ENCODE measurements at regions not wholly inside any gene's neighbourhood (a gene's known extent, or its start where the extent isn't known, plus 50 kb on each side); places are given as distances from the start of the nearest gene placed in this dataset.
"Not testable (repeated sequence)": the region's sequence is repeated elsewhere in the genome, so short reads cannot be mapped to it uniquely, and the experiment has no call there.

- no peak for DNase-seq
Observed at GRCh38 chr16:73427164-73427563, 379.2 kb upstream of the ZFHX3 start.

GRCh38 chr16:73426433-73427160, 378.7 kb upstream of the ZFHX3 start:
- DNase-seq: no peak

GRCh38 chr16:73420676-73421075, 372.7 kb upstream of the ZFHX3 start:
- DNase-seq: no peak

GRCh38 chr16:73420244-73420643, 372.3 kb upstream of the ZFHX3 start:
- DNase-seq: no peak

- DNase-seq: no peak
Observed at GRCh38 chr16:73418691-73419090, 370.8 kb upstream of the ZFHX3 start.

GRCh38 chr16:73418051-73418450, 370.1 kb upstream of the ZFHX3 start:
- no peak for DNase-seq

GRCh38 chr16:73415286-73415685, 367.4 kb upstream of the ZFHX3 start:
- DNase-seq: no peak

- no peak for DNase-seq
Observed at GRCh38 chr16:73414638-73415037, 366.7 kb upstream of the ZFHX3 start.

- no peak for DNase-seq
Observed at GRCh38 chr16:73413830-73414190, 365.9 kb upstream of the ZFHX3 start.

GRCh38 chr16:73413091-73413829, 365.3 kb upstream of the ZFHX3 start:
- no peak for DNase-seq

- no peak for DNase-seq
Observed at GRCh38 chr16:73412416-73412815, 364.5 kb upstream of the ZFHX3 start.

- DNase-seq: no peak
Observed at GRCh38 chr16:73408716-73409115, 360.8 kb upstream of the ZFHX3 start.

GRCh38 chr16:73408311-73408710, 360.4 kb upstream of the ZFHX3 start:
- no peak for DNase-seq

GRCh38 chr16:73405851-73406250, 357.9 kb upstream of the ZFHX3 start:
- DNase-seq: no peak

GRCh38 chr16:73404001-73404400, 356.1 kb upstream of the ZFHX3 start:
- DNase-seq: no peak

GRCh38 chr16:73403291-73403690, 355.4 kb upstream of the ZFHX3 start:
- no peak for DNase-seq

- no peak for DNase-seq
Observed at GRCh38 chr16:73400951-73401350, 353.0 kb upstream of the ZFHX3 start.

- DNase-seq: no peak
Observed at GRCh38 chr16:73399997-73400396, 352.1 kb upstream of the ZFHX3 start.

- DNase-seq: no peak
Observed at GRCh38 chr16:73399486-73399885, 351.6 kb upstream of the ZFHX3 start.

GRCh38 chr16:73398604-73399003, 350.7 kb upstream of the ZFHX3 start:
- not testable (repeated sequence) for DNase-seq

- DNase-seq: peak; percentile 31
Observed at GRCh38 chr16:73396556-73396955, 348.6 kb upstream of the ZFHX3 start.

GRCh38 chr16:73390936-73391335, 343.0 kb upstream of the ZFHX3 start:
- DNase-seq: no peak

GRCh38 chr16:73390491-73390890, 342.6 kb upstream of the ZFHX3 start:
- no peak for DNase-seq

- no peak for DNase-seq
Observed at GRCh38 chr16:73389085-73389484, 341.2 kb upstream of the ZFHX3 start.

- DNase-seq: no peak
Observed at GRCh38 chr16:73387979-73388378, 340.1 kb upstream of the ZFHX3 start.

Data from KG1 (cell line).